HG02973 (cell line): ENCODE measurements at regions not wholly inside any gene's neighbourhood (a gene's known extent, or its start where the extent isn't known, plus 50 kb on each side); places are given as distances from the start of the nearest gene placed in this dataset.

Experiments used
- ATAC-seq: cut with Tn5 transposase; IDR thresholded peaks from one replicate; pipeline ENCODE4 v1.9.1; 2021; ENCODE audit warnings: moderate library complexity; ENCODE audit not compliant: unreplicated experiment

- no peak for ATAC-seq
These were observed 255.9 kb downstream of the GABRG2 start for GRCh38 chr5:162323466-162323865.

- ATAC-seq = no peak
These were observed 256.8 kb downstream of the GABRG2 start for GRCh38 chr5:162324328-162324727.

- ATAC-seq = no peak
These were observed 257.7 kb downstream of the GABRG2 start for GRCh38 chr5:162325143-162325727.

- ATAC-seq = no peak
These were observed 267.4 kb downstream of the GABRG2 start for GRCh38 chr5:162334944-162335343.

GRCh38 chr5:162360373-162360931 lies 292.9 kb downstream of the GABRG2 start:
- ATAC-seq = no peak

- ATAC-seq = no peak
These were observed 304.7 kb downstream of the GABRG2 start for GRCh38 chr5:162372256-162372655.

GRCh38 chr5:162377895-162378294 lies 310.3 kb downstream of the GABRG2 start:
- no peak for ATAC-seq

- ATAC-seq = no peak
These were observed 315.3 kb downstream of the GABRG2 start for GRCh38 chr5:162382839-162383238.

- ATAC-seq = no peak
These were observed 316.7 kb downstream of the GABRG2 start for GRCh38 chr5:162384225-162384624.

GRCh38 chr5:162391833-162392232 lies 324.3 kb downstream of the GABRG2 start:
- ATAC-seq = no peak

- ATAC-seq = no peak
These were observed 324.8 kb downstream of the GABRG2 start for GRCh38 chr5:162392336-162392735.

GRCh38 chr5:162393534-162393933 lies 326.0 kb downstream of the GABRG2 start:
- no peak for ATAC-seq

- ATAC-seq = no peak
These were observed 340.0 kb downstream of the GABRG2 start for GRCh38 chr5:162407614-162408013.

- ATAC-seq = no peak
These were observed 342.8 kb downstream of the GABRG2 start for GRCh38 chr5:162410365-162410764.

GRCh38 chr5:162429142-162429541 lies 361.6 kb downstream of the GABRG2 start:
- no peak for ATAC-seq

GRCh38 chr5:162434281-162434680 lies 366.7 kb downstream of the GABRG2 start:
- ATAC-seq = no peak

GRCh38 chr5:162436055-162436454 lies 368.5 kb downstream of the GABRG2 start:
- ATAC-seq = no peak

- no peak for ATAC-seq
These were observed 376.7 kb downstream of the GABRG2 start for GRCh38 chr5:162444129-162444762.

- no peak for ATAC-seq
These were observed 388.5 kb downstream of the GABRG2 start for GRCh38 chr5:162456086-162456485.

GRCh38 chr5:162466011-162466410 lies 398.4 kb downstream of the GABRG2 start:
- ATAC-seq = no peak

- ATAC-seq = no peak
These were observed 405.6 kb downstream of the GABRG2 start for GRCh38 chr5:162473041-162473714.

GRCh38 chr5:162474239-162474638 lies 406.7 kb downstream of the GABRG2 start:
- ATAC-seq = no peak
